Progenitor cell of endocrine pancreas (in vitro differentiated cells): ENCODE measurements at regions not wholly inside any gene's neighbourhood (a gene's known extent, or its start where the extent isn't known, plus 50 kb on each side); places are given as distances from the start of the nearest gene placed in this dataset.

Experiments used
- DNase-seq: peaks from one replicate; pipeline ENCODE4 v3.0.0; 2021; ENCODE audit warnings: low spot score; ENCODE audit not compliant: unreplicated experiment
- H3K27ac Mint-ChIP-seq: 2 replicates; pipeline ENCODE4 v1.8.0; 2021; ENCODE audit warnings: mild to moderate bottlenecking, moderate library complexity, mixed read lengths
- H3K27me3 Mint-ChIP-seq: 2 replicates; pipeline ENCODE4 v1.8.0; 2021; ENCODE audit warnings: mixed read lengths
- H3K36me3 Mint-ChIP-seq: 2 replicates; pipeline ENCODE4 v1.8.0; 2022; ENCODE audit warnings: mixed read lengths; ENCODE audit not compliant: insufficient read depth
- H3K4me1 Mint-ChIP-seq: 2 replicates; pipeline ENCODE4 v1.8.0; 2021; ENCODE audit warnings: low read depth, mixed read lengths
- H3K4me3 Mint-ChIP-seq: 2 replicates; pipeline ENCODE4 v1.8.0; 2021; ENCODE audit warnings: low read depth, mild to moderate bottlenecking, moderate library complexity, mixed read lengths
- H3K9me3 Mint-ChIP-seq: 2 replicates; pipeline ENCODE4 v1.8.0; 2021; ENCODE audit warnings: low read depth, mixed read lengths
- TF ChIP-seq, protein P1 (sequence below): fragments of 200-600 bp; sonication (generic); IDR thresholded peaks from one replicate; pipeline ENCODE4 v1.5.0; 2021; ENCODE audit warnings: antibody characterized with exemption, mild to moderate bottlenecking; ENCODE audit not compliant: unreplicated experiment

DNA sequence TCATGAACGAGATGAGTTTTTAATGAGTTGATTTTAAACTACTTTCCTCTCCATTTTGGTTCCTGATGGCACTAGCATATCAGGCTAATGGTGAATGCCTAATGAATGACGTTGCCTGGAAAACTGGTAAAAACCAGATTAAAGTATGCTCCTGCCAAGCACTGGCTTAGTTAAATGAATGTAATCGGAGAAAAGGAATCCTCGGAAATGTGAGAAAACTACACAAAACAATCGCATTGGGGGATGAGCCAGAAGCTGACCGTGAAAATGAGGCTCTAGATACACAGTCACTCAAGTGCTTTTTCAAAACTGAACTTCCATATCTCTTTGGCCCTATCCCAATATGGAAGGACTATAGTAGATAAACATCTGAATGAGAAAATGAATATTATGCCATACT, 153.8 kb upstream of the COL1A2 start:
- TF ChIP-seq, protein P1, sequence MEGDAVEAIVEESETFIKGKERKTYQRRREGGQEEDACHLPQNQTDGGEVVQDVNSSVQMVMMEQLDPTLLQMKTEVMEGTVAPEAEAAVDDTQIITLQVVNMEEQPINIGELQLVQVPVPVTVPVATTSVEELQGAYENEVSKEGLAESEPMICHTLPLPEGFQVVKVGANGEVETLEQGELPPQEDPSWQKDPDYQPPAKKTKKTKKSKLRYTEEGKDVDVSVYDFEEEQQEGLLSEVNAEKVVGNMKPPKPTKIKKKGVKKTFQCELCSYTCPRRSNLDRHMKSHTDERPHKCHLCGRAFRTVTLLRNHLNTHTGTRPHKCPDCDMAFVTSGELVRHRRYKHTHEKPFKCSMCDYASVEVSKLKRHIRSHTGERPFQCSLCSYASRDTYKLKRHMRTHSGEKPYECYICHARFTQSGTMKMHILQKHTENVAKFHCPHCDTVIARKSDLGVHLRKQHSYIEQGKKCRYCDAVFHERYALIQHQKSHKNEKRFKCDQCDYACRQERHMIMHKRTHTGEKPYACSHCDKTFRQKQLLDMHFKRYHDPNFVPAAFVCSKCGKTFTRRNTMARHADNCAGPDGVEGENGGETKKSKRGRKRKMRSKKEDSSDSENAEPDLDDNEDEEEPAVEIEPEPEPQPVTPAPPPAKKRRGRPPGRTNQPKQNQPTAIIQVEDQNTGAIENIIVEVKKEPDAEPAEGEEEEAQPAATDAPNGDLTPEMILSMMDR, result no peak
- Mint-ChIP-seq H3K9me3 (no peaks in the 10 kb centered on the region), H3K27ac (no peak overlapping the region), H3K4me3 (no peak overlapping the region), H3K4me1 (peaks cover 9% of the 10 kb centered on the region), H3K36me3 (no peaks in the 10 kb centered on the region), H3K27me3 (no peaks in the 10 kb centered on the region)
- no peak for DNase-seq

DNA sequence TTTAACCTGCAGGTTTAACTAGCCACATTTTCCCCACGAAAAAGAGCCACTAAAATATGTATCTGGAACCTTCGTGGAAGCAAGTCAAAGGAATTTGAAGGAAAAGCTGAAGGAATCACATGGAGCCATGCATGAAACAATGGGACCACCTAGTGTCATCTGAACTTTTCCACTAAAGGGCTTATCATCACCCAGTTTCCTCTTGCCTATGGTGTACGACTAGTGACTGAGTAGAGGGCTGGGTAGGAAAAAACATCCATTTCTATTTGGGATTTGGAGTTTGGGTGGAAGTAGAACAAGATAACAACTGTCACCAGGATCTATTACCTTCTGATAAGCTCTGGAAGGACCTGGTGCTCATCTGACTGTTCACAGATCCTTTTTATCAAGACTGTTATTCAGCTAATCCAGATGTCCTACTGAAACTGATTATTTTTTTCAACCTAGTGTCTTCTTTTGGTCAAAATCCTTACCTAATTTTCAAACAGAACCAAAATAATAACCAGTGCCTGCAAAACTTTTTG, 153.2 kb upstream of the COL1A2 start:
- H3K4me3 Mint-ChIP-seq, result no peak overlapping the region
- no peak for DNase-seq
- H3K9me3 Mint-ChIP-seq, result no peaks in the 10 kb centered on the region
- no peak overlapping the region for H3K27ac Mint-ChIP-seq
- H3K36me3 Mint-ChIP-seq, result no peaks in the 10 kb centered on the region
- TF ChIP-seq, protein P1, result no peak
- H3K27me3 Mint-ChIP-seq, result no peaks in the 10 kb centered on the region
- H3K4me1 Mint-ChIP-seq, result peaks cover 9% of the 10 kb centered on the region

DNA sequence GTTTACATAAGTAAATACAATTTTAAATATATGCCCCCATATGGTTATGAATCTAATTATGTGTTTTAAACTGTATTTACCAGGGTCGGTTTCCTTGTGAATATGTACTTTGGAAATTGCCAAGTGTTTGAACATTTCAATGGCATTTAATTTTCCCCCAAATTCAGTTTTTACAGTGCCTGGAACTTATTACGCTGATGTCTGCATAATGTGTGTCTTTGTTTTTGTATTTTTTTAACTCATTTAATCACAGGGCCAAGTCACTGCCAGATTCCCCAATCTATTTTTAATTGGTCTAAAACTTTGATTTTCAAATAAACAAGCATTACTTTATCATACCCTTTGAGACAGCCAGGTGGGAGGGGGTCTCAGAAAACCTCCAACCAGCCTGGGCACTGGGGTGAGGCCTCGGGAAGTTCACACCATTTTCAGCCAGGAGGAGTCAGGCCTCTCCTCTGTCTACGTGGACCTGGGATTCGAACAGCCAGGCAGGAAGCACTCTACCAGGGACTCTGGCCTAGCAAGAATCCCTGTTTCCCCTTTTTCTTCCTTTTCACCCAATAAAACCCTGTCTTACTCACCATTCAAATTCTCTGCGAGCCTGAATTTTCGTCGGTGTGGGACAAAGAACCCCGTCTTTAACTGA, 151.5 kb upstream of the COL1A2 start:
- H3K36me3 Mint-ChIP-seq, result no peaks in the 10 kb centered on the region

DNA sequence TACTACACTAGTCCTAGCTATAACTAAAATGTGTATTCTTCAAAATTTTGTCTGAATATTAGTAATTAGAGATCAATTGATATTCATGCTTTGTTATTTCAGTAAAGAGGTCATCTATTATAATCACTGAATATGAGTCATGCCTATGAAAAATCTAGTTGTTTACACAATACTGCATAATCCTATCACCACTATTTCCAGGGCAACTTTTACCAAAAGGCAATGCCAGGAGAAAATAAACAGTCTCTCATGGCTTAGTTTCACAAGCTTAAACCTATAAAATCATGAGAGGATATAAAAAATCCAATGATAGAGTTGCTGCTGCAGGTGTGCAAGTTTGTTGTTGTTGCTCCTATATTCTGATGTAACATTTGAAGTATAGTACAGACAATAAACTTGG, 149.9 kb upstream of the COL1A2 start:
- H3K27ac Mint-ChIP-seq, result no peak overlapping the region
- no peaks in the 10 kb centered on the region for H3K9me3 Mint-ChIP-seq
- DNase-seq, result no peak
- no peaks in the 10 kb centered on the region for H3K36me3 Mint-ChIP-seq
- no peak overlapping the region for H3K4me3 Mint-ChIP-seq
- TF ChIP-seq, protein P1, result no peak
- H3K4me1 Mint-ChIP-seq, result no peaks in the 10 kb centered on the region
- H3K27me3 Mint-ChIP-seq, result peaks cover 6% of the 10 kb centered on the region

More for the DNA sequence above, 151.5 kb upstream of the COL1A2 start:
- TF ChIP-seq, protein P1, result no peak
- Mint-ChIP-seq H3K9me3 (no peaks in the 10 kb centered on the region), H3K27ac (no peak overlapping the region), H3K4me1 (peaks cover under 1% of the 10 kb centered on the region), H3K27me3 (no peaks in the 10 kb centered on the region), H3K4me3 (no peak overlapping the region)
- DNase-seq, result no peak

DNA sequence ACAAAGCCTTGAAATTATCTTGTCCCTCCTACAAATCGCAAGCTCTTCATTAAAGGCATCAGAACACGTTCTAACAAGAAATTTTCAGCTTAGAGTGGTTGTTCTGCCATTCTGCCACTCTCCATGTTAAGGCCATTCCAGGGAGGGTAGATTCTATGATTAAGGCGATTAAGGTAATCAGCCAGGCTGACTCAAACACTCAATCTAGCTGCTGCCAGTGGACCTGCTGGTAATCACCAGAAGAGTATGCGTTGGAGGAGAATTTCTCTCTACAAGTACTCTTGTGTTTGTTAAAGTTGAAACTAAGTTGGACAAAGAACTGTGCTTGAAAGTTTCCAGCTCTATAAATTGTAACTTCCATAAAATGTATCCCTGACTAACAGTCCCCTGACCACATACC, 149.2 kb upstream of the COL1A2 start:
- Mint-ChIP-seq H3K9me3 (no peaks in the 10 kb centered on the region), H3K36me3 (no peaks in the 10 kb centered on the region), H3K4me1 (no peaks in the 10 kb centered on the region), H3K27me3 (peaks cover 10% of the 10 kb centered on the region), H3K27ac (no peak overlapping the region), H3K4me3 (no peak overlapping the region)
- DNase-seq, result no peak
- TF ChIP-seq, protein P1, result no peak
